NCI-H2107 treated with DMSO at 0.1 percent for 48 hours (cell line): ENCODE measurements at regions not wholly inside any gene's neighbourhood (a gene's known extent, or its start where the extent isn't known, plus 50 kb on each side); places are given as distances from the start of the nearest gene placed in this dataset.
"Not testable (repeated sequence)": the region's sequence is repeated elsewhere in the genome, so short reads cannot be mapped to it uniquely, and the experiment has no call there.

ENCODE experiments used
- DNase-seq: peaks from one replicate; lab custom pipeline; 2025; ENCODE audit not compliant: unreplicated experiment; lab: John Stamatoyannopoulos, UW

- DNase-seq, result no peak
Measured at GRCh38 chr12:115296613-115297198, 612.7 kb upstream of the TBX3 start.

- no peak for DNase-seq
Measured at GRCh38 chr12:115295886-115296285, 611.9 kb upstream of the TBX3 start.

DNA sequence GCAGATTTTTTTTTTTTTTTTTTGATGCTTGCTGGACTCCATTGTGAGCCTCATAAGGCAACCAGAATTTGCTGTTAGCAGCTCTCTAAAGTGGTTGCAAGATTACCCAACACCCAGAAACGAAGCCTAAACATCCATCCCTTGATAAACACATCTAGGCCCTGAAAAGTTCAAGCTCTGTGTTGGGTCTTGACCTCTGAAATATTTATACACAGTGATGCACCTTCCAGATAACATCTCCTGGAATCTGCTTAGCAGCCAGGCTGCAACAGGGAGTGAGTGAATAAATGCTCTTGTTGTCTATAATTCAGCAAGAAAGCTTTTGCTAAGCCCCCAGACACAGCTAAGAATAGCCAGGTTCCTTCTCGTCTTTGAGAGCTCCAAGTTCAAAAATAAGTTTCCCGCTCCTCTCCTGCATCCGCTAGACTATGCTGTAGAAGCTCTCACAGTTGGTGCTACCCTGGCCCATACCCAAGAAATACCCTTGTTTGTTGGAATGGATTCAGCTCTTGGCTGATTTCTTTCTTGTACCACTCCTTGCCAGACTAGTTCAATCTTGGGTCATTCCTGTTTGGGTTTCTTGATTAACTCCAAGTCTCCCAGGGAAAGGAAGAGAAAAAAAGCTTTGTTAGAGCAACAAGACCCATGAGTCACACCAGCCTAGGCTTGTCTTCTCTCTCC, 610.6 kb upstream of the TBX3 start:
- no peak for DNase-seq

GRCh38 chr12:115285429-115285828, 601.5 kb upstream of the TBX3 start:
- DNase-seq, result not testable (repeated sequence)

DNA sequence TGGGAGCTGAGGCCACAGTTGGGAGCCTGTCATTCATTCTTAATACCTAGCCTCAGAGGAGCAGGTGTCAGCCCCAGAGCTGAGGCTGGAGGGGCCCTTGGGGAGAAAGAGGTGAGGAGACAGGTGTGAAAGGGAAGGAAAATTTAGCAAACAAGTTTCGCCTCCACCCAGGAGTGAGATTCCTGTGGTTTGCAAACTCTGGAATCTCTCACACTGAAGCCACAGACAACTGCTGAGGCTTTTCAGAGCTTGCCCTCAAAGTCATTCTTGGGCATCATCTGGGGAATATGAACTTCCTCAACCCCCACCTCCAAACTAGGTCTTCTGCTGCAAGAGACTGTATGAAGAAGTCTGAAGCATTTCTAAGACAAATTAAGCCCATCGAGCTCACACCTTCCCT, 589.5 kb upstream of the TBX3 start:
- no peak for DNase-seq

- no peak for DNase-seq
Measured at GRCh38 chr12:115268451-115268850, 584.5 kb upstream of the TBX3 start.

DNA sequence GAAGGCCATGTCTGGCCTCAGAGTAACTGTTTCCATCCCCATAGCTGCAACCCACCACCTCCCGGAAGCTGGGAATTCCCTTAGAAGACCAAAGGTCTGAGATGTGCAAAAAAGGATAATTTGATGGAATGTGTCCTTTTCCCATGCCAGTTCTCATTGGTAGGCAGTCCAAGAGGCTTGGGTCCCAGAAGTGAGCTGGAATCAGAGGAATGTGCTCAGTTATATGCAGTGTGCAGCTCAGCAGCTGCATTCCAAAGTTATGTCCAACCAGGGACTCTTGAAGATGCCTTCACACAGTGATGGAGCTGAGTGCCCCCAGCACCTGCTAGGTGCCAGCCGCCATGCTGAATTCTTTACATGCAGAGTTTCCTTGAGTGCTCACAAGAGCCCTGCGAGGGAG, 583.9 kb upstream of the TBX3 start:
- no peak for DNase-seq

GRCh38 chr12:115267464-115267863, 583.5 kb upstream of the TBX3 start:
- no peak for DNase-seq

DNA sequence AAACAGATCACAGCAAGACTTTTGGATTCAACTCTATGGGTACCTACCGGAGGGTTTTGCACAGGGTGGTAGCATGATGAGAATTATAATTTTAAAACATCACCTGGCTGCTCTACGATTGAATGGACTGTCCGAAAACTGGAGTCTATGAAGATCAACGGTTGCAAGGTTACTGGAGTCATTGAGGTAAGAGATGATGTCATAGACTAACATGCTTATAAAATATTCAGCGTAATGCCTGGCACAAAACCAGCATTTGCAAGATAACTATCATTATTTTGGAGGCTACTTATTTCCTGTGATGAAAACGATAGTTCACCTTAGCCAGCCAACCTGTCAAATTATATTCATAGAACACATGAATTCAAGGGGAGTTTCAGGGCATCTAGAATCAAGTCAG, 580.6 kb upstream of the TBX3 start:
- no peak for DNase-seq

GRCh38 chr12:115261691-115262398, 577.9 kb upstream of the TBX3 start:
- DNase-seq, result no peak

DNA sequence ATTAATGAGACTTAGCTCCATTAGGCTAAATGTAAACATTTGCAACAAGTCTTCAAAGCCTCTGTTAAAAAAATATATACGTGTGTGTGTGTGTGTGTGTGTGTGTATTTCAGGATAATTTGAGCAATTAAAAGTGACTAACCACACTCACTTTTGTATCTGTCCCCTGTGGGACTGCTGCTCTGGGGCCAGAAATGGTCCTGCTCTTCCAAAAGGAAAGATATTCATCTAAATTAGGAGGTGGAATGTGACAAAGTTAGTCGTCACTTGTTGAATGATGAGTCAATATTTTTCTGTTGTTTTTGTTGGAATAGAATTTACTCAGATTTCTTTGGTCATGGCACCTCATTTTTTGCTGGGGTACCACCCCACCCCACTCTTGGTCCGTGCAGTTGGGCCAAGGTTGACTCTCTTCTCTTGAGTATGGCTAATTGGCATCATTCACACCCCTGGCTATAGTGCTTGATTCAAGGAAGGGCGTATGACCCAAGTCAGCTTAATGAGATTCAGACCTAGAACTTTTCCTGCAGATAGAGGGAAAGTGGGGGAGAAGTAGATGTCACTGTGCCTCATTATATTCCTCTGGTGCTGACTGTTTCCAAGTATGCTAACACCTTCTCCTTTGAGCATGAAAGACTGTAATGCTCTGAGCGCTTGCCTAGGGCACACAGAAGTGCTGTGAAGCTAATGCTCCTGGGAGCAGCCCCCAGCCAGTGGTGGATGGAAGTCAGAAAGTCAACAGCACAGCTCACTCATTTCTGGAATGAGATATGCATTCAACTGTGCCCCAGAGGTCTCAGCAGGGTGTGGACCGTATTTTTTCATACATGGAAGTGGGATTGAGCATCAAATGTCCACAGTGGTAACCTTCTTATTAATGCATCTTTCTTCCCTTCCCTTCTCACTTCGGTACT, 577.0 kb upstream of the TBX3 start:
- DNase-seq, result no peak

GRCh38 chr12:115259968-115260747, 576.2 kb upstream of the TBX3 start:
- no peak for DNase-seq

DNA sequence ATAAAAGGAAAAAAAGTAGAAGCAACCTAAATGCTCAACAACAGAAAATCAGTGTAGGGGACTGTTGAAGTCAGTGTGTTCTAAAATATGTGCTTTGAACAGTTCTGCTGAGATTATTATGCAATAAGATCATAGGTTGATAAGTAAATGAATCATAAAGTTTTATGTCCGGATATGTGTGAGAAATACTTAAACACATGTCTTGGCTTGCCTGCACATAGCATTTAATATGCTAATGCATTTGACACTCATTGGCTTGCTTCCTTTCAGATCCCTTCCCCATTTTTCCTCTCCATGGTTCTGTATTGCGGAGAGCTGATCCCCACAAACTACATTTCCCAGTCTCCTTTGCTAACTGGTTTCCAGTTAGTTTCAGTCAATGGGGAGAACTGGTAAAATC, 573.8 kb upstream of the TBX3 start:
- DNase-seq, result no peak

DNA sequence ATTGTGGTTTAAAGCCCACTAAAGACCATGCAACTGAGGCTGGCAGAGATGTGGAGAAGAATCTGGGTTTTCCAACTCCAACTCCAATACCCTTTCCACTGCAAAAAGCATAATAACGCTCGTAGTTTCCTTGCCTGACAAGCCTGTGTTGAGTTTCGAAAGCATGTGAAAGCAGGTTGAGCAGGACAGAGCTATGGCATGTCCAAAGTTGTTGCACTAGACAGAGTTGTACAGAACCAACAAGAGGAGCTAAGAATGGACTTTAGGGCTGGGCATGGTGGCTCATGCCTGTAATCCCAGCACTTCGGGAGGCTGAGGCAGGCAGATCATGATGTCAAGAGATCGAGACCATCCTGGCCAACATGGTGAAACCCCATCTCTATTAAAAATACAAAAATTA, 572.0 kb upstream of the TBX3 start:
- no peak for DNase-seq

DNA sequence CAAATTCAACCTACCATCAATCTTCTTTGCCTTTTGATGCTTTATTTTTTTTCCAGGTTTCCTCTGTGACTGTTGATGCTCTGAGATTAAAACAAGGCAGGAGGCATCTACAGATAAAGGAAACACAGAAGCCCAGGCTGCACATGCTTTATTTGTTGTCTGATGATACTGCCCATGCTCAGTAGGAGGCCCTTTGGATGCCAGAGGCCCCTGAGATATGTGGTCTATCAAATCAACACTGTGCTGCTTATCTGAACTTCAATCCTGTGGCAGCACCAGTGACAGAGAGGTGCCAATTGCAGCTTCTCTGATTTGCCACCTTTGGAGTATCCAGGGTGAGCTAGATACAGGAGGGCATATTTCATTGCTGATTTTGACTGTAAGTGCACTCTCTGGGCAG, 571.3 kb upstream of the TBX3 start:
- no peak for DNase-seq

- no peak for DNase-seq
Measured at GRCh38 chr12:115253049-115253448, 569.1 kb upstream of the TBX3 start.

GRCh38 chr12:115251727-115252126, 567.8 kb upstream of the TBX3 start:
- no peak for DNase-seq

- DNase-seq, result no peak
Measured at GRCh38 chr12:115249671-115250278, 565.8 kb upstream of the TBX3 start.

DNA sequence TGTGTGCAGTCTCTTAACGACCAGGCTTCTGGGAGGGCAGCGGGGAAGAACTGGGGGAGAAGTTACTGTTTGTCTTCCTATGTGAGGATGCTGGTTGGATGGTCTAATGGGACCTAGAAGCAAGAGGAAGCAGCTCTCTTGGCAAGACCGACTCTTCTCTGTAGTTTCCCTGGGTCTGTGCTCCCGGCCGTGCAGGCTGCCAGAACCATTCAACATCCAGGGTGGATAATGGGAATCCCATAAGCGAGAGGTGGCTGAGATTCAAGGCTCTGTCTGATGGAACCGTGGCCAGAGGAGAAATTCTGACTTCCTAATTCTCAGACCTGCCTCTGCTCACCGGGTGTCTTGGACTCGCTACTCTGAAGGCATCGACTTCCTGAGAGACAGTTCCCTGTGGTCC, 561.0 kb upstream of the TBX3 start:
- DNase-seq, result no peak

GRCh38 chr12:115243933-115244628, 560.1 kb upstream of the TBX3 start:
- DNase-seq, result no peak
